ENCODE measurements at regions not wholly inside any gene's neighbourhood (a gene's known extent, or its start where the extent isn't known, plus 50 kb on each side); places are given as distances from the start of the nearest gene placed in this dataset.

DNA sequence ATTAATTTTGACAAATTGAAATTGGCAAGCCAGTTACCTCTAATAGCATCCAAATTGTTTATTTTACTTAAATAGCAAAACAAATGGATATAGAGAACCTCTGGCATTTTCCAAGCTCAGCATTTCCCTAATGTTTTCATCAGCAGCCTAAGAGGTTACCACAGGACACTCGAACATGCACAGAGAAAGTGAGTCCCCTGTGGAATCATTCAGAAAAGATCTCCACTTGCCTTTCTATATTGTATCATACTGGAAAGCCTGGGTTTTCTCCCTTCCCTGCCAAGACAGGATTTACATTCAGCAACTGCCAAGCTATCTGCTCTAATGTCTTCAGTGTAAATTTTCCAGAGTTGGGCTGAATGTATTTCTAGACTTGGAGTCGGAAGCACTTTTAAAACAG lies 188.9 kb downstream of the KCTD12 start:
- no peaks in the 10 kb centered on the region; the same call in 1 of the 2 replicates for H3K27me3 Mint-ChIP-seq (ENCODE audit: low read depth)
- H2AK5ac ChIP-seq (ENCODE audit: insufficient read length, low read length), result no peak overlapping the region
- H4K8ac ChIP-seq (replicated peaks; ENCODE audit: insufficient read length, low read depth, low read length), result no peak overlapping the region
- H3K14ac ChIP-seq (ENCODE audit: insufficient read depth, low read length), result no peak overlapping the region
- no peak overlapping the region for H3T11ph ChIP-seq (ENCODE audit: low read length)
- no peaks in the 10 kb centered on the region for H3K27me3 ChIP-seq (ENCODE audit: insufficient read depth, low read length)
- H3K56ac ChIP-seq (ENCODE audit: insufficient read length, low read depth, low read length), result no peak overlapping the region
- no peak overlapping the region for H2BK12ac ChIP-seq (ENCODE audit: insufficient read length, low read depth, low read length)
- H4K5ac ChIP-seq (ENCODE audit: insufficient read length, low read depth, low read length), result no peak overlapping the region
- H3K4ac ChIP-seq (ENCODE audit: low read depth, low read length), result no peak overlapping the region
- no peak overlapping the region for H3K4me3 Mint-ChIP-seq
- H2BK20ac ChIP-seq (ENCODE audit: low read depth, low read length, poor library complexity, severe bottlenecking), result no peak overlapping the region
- no peak overlapping the region for H2BK15ac ChIP-seq (ENCODE audit: low read depth, low read length)
- no peaks in the 10 kb centered on the region for H4K20me1 ChIP-seq (ENCODE audit: control insufficient read depth, insufficient read depth, insufficient read length)
- no peaks in the 10 kb centered on the region for H3K36me3 Mint-ChIP-seq (ENCODE audit: insufficient read depth in 1 of 3, low read depth in 3 of 3)
- H3K4me1 Mint-ChIP-seq, result 0 out of 4 replicates have a peak, but pooled peaks cover 0 to 3% of the 10 kb centered on the region in 2 experiments
- H2BK5ac ChIP-seq (ENCODE audit: insufficient read length, low read length), result no peak overlapping the region
- no peak overlapping the region for H3K18ac ChIP-seq (ENCODE audit: insufficient read length, low read depth, low read length)
- no peaks in the 10 kb centered on the region for H3K9me3 ChIP-seq (ENCODE audit: control insufficient read depth, low read depth, low read length)
- no peaks in the 10 kb centered on the region for H3K79me2 ChIP-seq (ENCODE audit: insufficient read depth, low read length)
- H2AFZ ChIP-seq (ENCODE audit: low read length), result no peak overlapping the region
- no peaks in the 10 kb centered on the region for H3K23me2 ChIP-seq (ENCODE audit: insufficient read length, low read depth, low read length, poor library complexity, severe bottlenecking)
- H3K9ac ChIP-seq (ENCODE audit: extremely low read depth, insufficient read length, low read length), result no peak overlapping the region
- no peaks in the 10 kb centered on the region for H3K79me1 ChIP-seq (ENCODE audit: insufficient read depth, low read depth, low read length, poor library complexity, severe bottlenecking)
- no peak overlapping the region for H3K27ac ChIP-seq (ENCODE audit: insufficient read length, low read depth, low read length)
- no peaks in the 10 kb centered on the region for H3K4me1 ChIP-seq (ENCODE audit: insufficient read depth, low read length)
- TF ChIP-seq, protein P1, sequence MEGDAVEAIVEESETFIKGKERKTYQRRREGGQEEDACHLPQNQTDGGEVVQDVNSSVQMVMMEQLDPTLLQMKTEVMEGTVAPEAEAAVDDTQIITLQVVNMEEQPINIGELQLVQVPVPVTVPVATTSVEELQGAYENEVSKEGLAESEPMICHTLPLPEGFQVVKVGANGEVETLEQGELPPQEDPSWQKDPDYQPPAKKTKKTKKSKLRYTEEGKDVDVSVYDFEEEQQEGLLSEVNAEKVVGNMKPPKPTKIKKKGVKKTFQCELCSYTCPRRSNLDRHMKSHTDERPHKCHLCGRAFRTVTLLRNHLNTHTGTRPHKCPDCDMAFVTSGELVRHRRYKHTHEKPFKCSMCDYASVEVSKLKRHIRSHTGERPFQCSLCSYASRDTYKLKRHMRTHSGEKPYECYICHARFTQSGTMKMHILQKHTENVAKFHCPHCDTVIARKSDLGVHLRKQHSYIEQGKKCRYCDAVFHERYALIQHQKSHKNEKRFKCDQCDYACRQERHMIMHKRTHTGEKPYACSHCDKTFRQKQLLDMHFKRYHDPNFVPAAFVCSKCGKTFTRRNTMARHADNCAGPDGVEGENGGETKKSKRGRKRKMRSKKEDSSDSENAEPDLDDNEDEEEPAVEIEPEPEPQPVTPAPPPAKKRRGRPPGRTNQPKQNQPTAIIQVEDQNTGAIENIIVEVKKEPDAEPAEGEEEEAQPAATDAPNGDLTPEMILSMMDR (conservative IDR thresholded peaks at IDR 0.05), result no peak
- no CpG with 5 or more reads among the region's 2 CpGs for WGBS (ENCODE audit: extremely low coverage, insufficient read length, low lambda C conversion rate)
- no peaks in the 10 kb centered on the region for H3K9me3 Mint-ChIP-seq
- no peak for DNase-seq
- H2BK120ac ChIP-seq (ENCODE audit: low read depth, low read length, poor library complexity, severe bottlenecking), result no peak overlapping the region
- H4K91ac ChIP-seq (ENCODE audit: insufficient read length, low read depth, low read length), result no peak overlapping the region
- no peak overlapping the region for H3K4me2 ChIP-seq (ENCODE audit: insufficient read depth, insufficient read length, low read length)
- no peak overlapping the region for H3K23ac ChIP-seq (ENCODE audit: insufficient read length, low read depth, low read length)
- H3K27ac Mint-ChIP-seq, result no peak overlapping the region
